AG04449 (cell line): ENCODE measurements at regions not wholly inside any gene's neighbourhood (a gene's known extent, or its start where the extent isn't known, plus 50 kb on each side); places are given as distances from the start of the nearest gene placed in this dataset.
"Not testable (repeated sequence)": the region's sequence is repeated elsewhere in the genome, so short reads cannot be mapped to it uniquely, and the experiment has no call there.

ENCODE experiments used
- CTCF ChIA-PET: fragments of 350-600 bp; formaldehyde crosslinking; extraction: SDS; loops from one replicate; lab custom pipeline; 2021; ENCODE audit warnings: antibody characterized with exemption; lab: Yijun Ruan, JAX
- POLR2A ChIA-PET: fragments of 400-600, 350-600 bp; formaldehyde crosslinking; extraction: SDS; loops from one replicate; lab custom pipeline; 2020; ENCODE audit warnings: antibody characterized with exemption, inconsistent platforms; lab: Yijun Ruan, JAX
- DNase-seq: peaks from one replicate; pipeline ENCODE4 v3.0.0-alpha.2; 2010; ENCODE audit warnings: low read depth, low spot score
- H3K4me3 ChIP-seq: 2 replicates; pipeline ENCODE4 v1.5.1; 2011; ENCODE audit warnings: low read depth, mild to moderate bottlenecking, control low read depth, low read length
- CTCF ChIP-seq: IDR thresholded peaks from one replicate; pipeline ENCODE4 v1.5.1; 2011; ENCODE audit warnings: mild to moderate bottlenecking, moderate library complexity, low read length, control low read depth, inconsistent platforms; ENCODE audit not compliant: insufficient read depth; ENCODE audit errors: missing control alignments

DNA sequence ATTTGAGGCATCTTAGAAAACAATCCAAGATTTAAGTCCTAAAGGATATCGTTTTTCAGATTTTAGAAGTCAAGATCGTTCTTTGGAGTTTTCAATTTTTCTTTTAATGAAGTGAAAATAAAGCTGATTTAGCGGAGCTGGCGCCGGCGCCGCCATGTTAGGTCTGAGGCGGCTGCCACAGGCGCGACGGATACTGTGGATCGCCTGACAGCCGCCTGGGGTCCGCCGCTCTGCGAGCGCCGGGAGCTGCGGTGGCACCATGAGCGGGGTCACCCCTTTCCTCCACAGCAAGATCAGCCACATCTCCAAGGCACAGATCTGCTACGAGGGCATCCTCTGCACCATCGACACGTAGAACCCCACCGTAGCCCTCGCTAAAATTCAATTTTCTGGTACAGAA lies 247.2 kb downstream of the GJA1 start:
- no peak for DNase-seq
- H3K4me3 ChIP-seq = no peak overlapping the region
- no peak for TF ChIP-seq CTCF
- POLR2A ChIA-PET = interaction anchor here (0.6 kb wide), 1 partner anchor 160 kb away, joined by 3 read pairs; no protein-coding TSS in a partner anchor
- CTCF ChIA-PET = interaction anchor here (0.9 kb wide), 1 partner anchor 351 kb away, joined by 4 read pairs; no protein-coding TSS in a partner anchor

GRCh38 chr6:121685806-121686205 lies 250.4 kb downstream of the GJA1 start:
- DNase-seq, CTCF ChIA-PET, H3K4me3 ChIP-seq, POLR2A ChIA-PET: not testable (repeated sequence)

DNA sequence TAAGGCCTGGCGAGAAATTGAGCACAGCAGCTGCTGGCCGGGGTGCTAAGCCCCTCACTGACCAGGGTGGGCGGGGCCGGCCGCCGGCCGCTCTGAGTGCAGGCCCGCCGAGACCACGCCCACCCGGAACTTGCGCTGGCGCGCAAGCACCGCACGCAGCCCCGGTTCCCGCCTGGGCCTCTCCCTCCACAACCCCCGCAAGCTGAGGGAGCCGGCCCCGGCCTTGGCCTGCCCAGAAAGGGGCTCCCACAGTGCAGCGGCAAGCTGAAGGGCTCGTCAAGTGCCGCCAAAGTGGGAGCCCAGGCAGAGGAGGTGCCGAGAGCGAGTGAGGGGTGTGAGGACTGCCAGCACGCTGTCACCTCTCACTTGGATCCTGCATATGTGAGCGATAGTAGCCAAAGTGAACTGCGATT lies 251.2 kb downstream of the GJA1 start:
- H3K4me3 ChIP-seq = no peak overlapping the region
- CTCF ChIA-PET = interaction anchor here (0.7 kb wide), 1 partner anchor 163 kb away, joined by 4 read pairs; no protein-coding TSS in a partner anchor
- no peak for DNase-seq
- POLR2A ChIA-PET = no interaction called here
- no peak for TF ChIP-seq CTCF

DNA sequence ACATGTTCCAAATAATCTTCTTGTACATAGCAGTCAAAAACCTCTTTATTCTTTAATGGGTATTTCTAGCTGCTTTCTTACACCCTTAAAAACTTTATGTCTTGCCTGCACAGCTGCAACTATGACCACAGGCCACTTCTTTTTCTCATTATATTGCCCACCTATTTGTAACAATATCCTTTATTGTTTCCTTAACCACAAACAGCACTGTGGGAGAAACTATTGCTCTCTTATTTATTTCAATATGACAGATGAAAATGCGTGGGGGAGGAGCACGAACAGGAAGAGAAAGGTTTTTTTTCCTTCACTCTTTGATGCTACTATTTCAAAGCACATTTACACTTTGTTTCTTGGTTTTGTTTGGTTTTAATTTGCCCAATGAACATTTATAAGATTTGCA lies 253.5 kb downstream of the GJA1 start:
- POLR2A ChIA-PET = no interaction called here

DNA sequence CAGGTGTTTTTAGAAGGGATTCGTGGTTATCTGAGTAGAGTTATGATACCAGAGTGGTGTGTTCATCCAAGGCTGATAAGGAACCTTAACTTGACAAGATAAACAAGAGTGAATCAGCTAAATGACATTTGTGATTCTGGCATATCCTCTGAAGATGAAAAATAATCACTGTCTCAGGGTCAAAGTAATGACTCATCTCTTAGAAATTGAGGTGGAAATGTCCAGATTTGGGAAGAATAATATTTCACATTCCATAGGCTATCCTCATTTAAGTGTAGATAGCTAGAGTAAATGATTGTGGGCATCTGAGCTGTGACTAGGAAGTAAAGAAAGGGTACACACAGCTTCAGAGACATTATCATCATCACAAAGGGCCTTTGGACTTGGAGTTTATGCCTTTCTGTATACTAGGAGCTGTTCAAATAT lies 255.7 kb downstream of the GJA1 start:
- CTCF ChIA-PET = no interaction called here
- no peak for DNase-seq
- no peak for TF ChIP-seq CTCF
- H3K4me3 ChIP-seq = no peak overlapping the region
- POLR2A ChIA-PET = interaction anchor here (0.6 to 1.2 kb wide), 4 partner anchors 22 to 254 kb away, joined by 3 to 6 read pairs (median 4); no protein-coding TSS in a partner anchor

More for the DNA sequence above, 253.5 kb downstream of the GJA1 start:
- H3K4me3 ChIP-seq = no peak overlapping the region
- DNase-seq = no peak
- CTCF ChIA-PET = interaction anchor here (1.2 kb wide), 1 partner anchor 160 kb away, joined by 3 read pairs; no protein-coding TSS in a partner anchor
- no peak for TF ChIP-seq CTCF

DNA sequence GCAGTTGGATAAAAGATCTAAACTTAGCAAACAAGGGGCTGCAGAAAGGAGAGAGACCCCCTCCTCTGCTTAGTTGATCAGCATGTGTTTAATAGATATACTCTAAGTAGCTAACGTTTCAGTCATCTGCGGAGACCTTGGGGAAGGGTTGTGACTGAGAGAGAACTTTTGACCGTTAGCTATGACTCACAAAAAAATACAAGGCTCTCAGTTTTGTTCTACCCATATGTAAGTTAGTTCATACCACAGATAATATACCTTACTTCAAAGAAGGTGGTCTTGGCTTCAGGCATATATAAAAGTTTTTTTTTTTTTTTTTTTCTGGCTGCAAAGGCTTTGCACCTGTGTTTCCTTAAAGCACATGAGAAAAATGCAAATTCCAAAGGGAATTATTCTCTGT lies 258.9 kb downstream of the GJA1 start:
- ChIA-PET CTCF (interaction anchor here (1.2 kb wide), 1 partner anchor 100 kb away, joined by 3 read pairs; no protein-coding TSS in a partner anchor), POLR2A (no interaction called here)
- H3K4me3 ChIP-seq = no peak overlapping the region
- no peak for TF ChIP-seq CTCF
- no peak for DNase-seq

GRCh38 chr6:121694801-121695251 lies 259.4 kb downstream of the GJA1 start:
- DNase-seq = no peak
- ChIA-PET CTCF (interaction anchor here (1.2 kb wide), 1 partner anchor 100 kb away, joined by 3 read pairs; no protein-coding TSS in a partner anchor), POLR2A (no interaction called here)
- no peak overlapping the region for H3K4me3 ChIP-seq
- no peak for TF ChIP-seq CTCF
